ENCODE measurements at regions not wholly inside any gene's neighbourhood (a gene's known extent, or its start where the extent isn't known, plus 50 kb on each side); places are given as distances from the start of the nearest gene placed in this dataset.

DNA sequence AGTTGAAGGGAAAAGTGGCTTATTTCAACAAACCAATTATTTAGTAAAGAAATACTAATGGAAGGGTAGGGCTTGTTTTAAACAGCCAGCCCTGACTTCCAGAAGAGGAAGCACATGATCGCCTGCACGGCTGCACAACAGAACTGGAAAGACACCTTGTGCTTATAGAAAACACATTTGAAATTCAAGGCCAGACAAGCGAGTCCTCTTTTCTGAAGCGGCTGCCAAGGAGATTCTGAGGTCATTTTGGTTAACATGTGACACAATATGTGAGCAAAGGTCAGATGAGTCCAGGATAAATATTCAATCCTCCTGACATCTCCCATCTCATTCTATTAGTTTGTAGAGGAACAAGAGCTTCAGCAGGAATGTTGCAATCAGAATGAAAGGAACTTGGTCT is 461.4 kb upstream of the ST8SIA4 start:
- no peak overlapping the region for H3K27ac Mint-ChIP-seq

DNA sequence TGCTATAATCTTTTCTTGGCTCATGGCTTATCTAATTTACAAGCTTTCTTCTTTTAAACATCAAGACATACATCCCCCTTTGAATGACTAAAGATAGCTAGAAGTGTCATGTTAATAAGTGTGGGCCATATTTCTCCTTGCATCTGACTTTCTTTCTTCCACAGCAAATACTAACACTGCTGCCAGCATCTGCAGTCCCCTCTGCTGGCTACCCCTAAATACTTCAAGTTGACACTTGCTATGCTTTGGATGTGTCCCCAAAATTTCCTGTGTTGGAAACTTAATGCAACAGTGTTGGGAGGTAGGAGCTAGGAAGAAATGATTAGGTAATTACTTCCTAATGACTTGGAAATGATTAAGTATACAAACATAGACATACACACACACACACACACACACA is 459.0 kb upstream of the ST8SIA4 start:
- Histone ChIP-seq H3K36me3 (ENCODE audit: insufficient read depth) (no peaks in the 10 kb centered on the region), H2AFZ (peak overlapping the region; percentile 53; the same call in 1 of the 2 replicates), H4K20me1 (replicated peaks; ENCODE audit: insufficient read depth) (no peaks in the 10 kb centered on the region), H3K4me3 (no peak overlapping the region), H3K4me1 (ENCODE audit: insufficient read depth) (peaks cover 10% of the 10 kb centered on the region), H3F3A (replicated peaks; ENCODE audit: low read depth) (no peaks in the 10 kb centered on the region), H3K27me3 (ENCODE audit: insufficient read depth) (no peaks in the 10 kb centered on the region), H3K4me2 (no peak overlapping the region), H3K27ac (ENCODE audit: low read depth) (no peak overlapping the region), H3K9me2 (ENCODE audit: insufficient read depth) (no peaks in the 10 kb centered on the region), H3K79me2 (replicated peaks; ENCODE audit: insufficient read depth) (no peaks in the 10 kb centered on the region)
- H3K27me3 Mint-ChIP-seq (ENCODE audit: insufficient read depth, low read depth, poor library complexity), result no peaks in the 10 kb centered on the region
- peak; percentile 40; the same call in 2 of the 3 replicates for ATAC-seq
- no peak overlapping the region for H3K27ac Mint-ChIP-seq
- H3K9me3 Mint-ChIP-seq, result no peaks in the 10 kb centered on the region
- H3K36me3 Mint-ChIP-seq (ENCODE audit: low read depth), result no peaks in the 10 kb centered on the region
- peaks cover 14% of the 10 kb centered on the region; the same call in 2 of the 3 replicates for H3K4me1 Mint-ChIP-seq
- DNase-seq (ENCODE audit: low spot score), result peak; percentile 24
- H3K4me3 Mint-ChIP-seq, result no peak overlapping the region
- TF ChIP-seq, protein P1, sequence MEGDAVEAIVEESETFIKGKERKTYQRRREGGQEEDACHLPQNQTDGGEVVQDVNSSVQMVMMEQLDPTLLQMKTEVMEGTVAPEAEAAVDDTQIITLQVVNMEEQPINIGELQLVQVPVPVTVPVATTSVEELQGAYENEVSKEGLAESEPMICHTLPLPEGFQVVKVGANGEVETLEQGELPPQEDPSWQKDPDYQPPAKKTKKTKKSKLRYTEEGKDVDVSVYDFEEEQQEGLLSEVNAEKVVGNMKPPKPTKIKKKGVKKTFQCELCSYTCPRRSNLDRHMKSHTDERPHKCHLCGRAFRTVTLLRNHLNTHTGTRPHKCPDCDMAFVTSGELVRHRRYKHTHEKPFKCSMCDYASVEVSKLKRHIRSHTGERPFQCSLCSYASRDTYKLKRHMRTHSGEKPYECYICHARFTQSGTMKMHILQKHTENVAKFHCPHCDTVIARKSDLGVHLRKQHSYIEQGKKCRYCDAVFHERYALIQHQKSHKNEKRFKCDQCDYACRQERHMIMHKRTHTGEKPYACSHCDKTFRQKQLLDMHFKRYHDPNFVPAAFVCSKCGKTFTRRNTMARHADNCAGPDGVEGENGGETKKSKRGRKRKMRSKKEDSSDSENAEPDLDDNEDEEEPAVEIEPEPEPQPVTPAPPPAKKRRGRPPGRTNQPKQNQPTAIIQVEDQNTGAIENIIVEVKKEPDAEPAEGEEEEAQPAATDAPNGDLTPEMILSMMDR (conservative IDR thresholded peaks at IDR 0.05; ENCODE audit: low read depth in 2 of 2), result peak; percentile 25 to 40; a peak in 3 of 4 replicates
- no peak for TF ChIP-seq STAT1 (IDR thresholded peaks at IDR 0.05; ENCODE audit: unreplicated experiment)
- TF ChIP-seq EZH2phosphoT487 (IDR thresholded peaks at IDR 0.05; ENCODE audit: unreplicated experiment), result no peak
- TF ChIP-seq, protein P2, sequence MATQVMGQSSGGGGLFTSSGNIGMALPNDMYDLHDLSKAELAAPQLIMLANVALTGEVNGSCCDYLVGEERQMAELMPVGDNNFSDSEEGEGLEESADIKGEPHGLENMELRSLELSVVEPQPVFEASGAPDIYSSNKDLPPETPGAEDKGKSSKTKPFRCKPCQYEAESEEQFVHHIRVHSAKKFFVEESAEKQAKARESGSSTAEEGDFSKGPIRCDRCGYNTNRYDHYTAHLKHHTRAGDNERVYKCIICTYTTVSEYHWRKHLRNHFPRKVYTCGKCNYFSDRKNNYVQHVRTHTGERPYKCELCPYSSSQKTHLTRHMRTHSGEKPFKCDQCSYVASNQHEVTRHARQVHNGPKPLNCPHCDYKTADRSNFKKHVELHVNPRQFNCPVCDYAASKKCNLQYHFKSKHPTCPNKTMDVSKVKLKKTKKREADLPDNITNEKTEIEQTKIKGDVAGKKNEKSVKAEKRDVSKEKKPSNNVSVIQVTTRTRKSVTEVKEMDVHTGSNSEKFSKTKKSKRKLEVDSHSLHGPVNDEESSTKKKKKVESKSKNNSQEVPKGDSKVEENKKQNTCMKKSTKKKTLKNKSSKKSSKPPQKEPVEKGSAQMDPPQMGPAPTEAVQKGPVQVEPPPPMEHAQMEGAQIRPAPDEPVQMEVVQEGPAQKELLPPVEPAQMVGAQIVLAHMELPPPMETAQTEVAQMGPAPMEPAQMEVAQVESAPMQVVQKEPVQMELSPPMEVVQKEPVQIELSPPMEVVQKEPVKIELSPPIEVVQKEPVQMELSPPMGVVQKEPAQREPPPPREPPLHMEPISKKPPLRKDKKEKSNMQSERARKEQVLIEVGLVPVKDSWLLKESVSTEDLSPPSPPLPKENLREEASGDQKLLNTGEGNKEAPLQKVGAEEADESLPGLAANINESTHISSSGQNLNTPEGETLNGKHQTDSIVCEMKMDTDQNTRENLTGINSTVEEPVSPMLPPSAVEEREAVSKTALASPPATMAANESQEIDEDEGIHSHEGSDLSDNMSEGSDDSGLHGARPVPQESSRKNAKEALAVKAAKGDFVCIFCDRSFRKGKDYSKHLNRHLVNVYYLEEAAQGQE (IDR thresholded peaks at IDR 0.05; ENCODE audit: unreplicated experiment), result no peak
- no peak for TF ChIP-seq POLR2AphosphoS5 (IDR thresholded peaks at IDR 0.05; ENCODE audit: low read depth)
- TF ChIP-seq EZH2 (IDR thresholded peaks at IDR 0.05; ENCODE audit: low read depth, unreplicated experiment), result no peak
- no peak for TF ChIP-seq ZNF114 (CRISPR knock-in tag; IDR thresholded peaks at IDR 0.05)

More for the DNA sequence above, 461.4 kb upstream of the ST8SIA4 start:
- Histone ChIP-seq H3K27me3 (ENCODE audit: insufficient read depth) (no peaks in the 10 kb centered on the region), H3K4me3 (no peak overlapping the region), H3K4me2 (no peak overlapping the region), H2AFZ (no peak overlapping the region), H3F3A (replicated peaks; ENCODE audit: low read depth) (no peaks in the 10 kb centered on the region), H3K27ac (ENCODE audit: low read depth) (no peak overlapping the region), H3K79me2 (replicated peaks; ENCODE audit: insufficient read depth) (no peaks in the 10 kb centered on the region), H3K36me3 (ENCODE audit: insufficient read depth) (no peaks in the 10 kb centered on the region), H3K9me2 (ENCODE audit: insufficient read depth) (no peaks in the 10 kb centered on the region), H3K4me1 (ENCODE audit: insufficient read depth) (peaks cover 10% of the 10 kb centered on the region), H4K20me1 (replicated peaks; ENCODE audit: insufficient read depth) (no peaks in the 10 kb centered on the region)
- Mint-ChIP-seq H3K27me3 (ENCODE audit: insufficient read depth, low read depth, poor library complexity) (no peaks in the 10 kb centered on the region), H3K36me3 (ENCODE audit: low read depth) (no peaks in the 10 kb centered on the region), H3K9me3 (no peaks in the 10 kb centered on the region), H3K4me1 (peaks cover 15% of the 10 kb centered on the region; the same call in 2 of the 3 replicates), H3K4me3 (no peak overlapping the region)
- no peak for TF ChIP-seq EZH2phosphoT487 (IDR thresholded peaks at IDR 0.05; ENCODE audit: unreplicated experiment)
- TF ChIP-seq, protein P2 (IDR thresholded peaks at IDR 0.05; ENCODE audit: unreplicated experiment), result no peak
- TF ChIP-seq CREB1 (CRISPR knock-in tag; IDR thresholded peaks at IDR 0.05; ENCODE audit: low read depth), result no peak
- TF ChIP-seq, protein P3, sequence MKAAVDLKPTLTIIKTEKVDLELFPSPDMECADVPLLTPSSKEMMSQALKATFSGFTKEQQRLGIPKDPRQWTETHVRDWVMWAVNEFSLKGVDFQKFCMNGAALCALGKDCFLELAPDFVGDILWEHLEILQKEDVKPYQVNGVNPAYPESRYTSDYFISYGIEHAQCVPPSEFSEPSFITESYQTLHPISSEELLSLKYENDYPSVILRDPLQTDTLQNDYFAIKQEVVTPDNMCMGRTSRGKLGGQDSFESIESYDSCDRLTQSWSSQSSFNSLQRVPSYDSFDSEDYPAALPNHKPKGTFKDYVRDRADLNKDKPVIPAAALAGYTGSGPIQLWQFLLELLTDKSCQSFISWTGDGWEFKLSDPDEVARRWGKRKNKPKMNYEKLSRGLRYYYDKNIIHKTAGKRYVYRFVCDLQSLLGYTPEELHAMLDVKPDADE (IDR thresholded peaks at IDR 0.05), result no peak
- no peak for TF ChIP-seq POLR2AphosphoS5 (IDR thresholded peaks at IDR 0.05; ENCODE audit: low read depth)
- TF ChIP-seq STAT1 (IDR thresholded peaks at IDR 0.05; ENCODE audit: unreplicated experiment), result no peak
- ATAC-seq (no peak), DNase-seq (ENCODE audit: low spot score) (no peak)
